ENCODE measurements at regions not wholly inside any gene's neighbourhood (a gene's known extent, or its start where the extent isn't known, plus 50 kb on each side); places are given as distances from the start of the nearest gene placed in this dataset.
A peak's percentile ranks its signal among the peaks of the same experiment; 100 is the strongest.

GRCh38 chr3:116770815-116771450 lies 61.4 kb downstream of the TUSC7 start (continued):
- no peak for TF ChIP-seq ZNF462 (CRISPR knock-in tag; IDR thresholded peaks at IDR 0.05)

DNA sequence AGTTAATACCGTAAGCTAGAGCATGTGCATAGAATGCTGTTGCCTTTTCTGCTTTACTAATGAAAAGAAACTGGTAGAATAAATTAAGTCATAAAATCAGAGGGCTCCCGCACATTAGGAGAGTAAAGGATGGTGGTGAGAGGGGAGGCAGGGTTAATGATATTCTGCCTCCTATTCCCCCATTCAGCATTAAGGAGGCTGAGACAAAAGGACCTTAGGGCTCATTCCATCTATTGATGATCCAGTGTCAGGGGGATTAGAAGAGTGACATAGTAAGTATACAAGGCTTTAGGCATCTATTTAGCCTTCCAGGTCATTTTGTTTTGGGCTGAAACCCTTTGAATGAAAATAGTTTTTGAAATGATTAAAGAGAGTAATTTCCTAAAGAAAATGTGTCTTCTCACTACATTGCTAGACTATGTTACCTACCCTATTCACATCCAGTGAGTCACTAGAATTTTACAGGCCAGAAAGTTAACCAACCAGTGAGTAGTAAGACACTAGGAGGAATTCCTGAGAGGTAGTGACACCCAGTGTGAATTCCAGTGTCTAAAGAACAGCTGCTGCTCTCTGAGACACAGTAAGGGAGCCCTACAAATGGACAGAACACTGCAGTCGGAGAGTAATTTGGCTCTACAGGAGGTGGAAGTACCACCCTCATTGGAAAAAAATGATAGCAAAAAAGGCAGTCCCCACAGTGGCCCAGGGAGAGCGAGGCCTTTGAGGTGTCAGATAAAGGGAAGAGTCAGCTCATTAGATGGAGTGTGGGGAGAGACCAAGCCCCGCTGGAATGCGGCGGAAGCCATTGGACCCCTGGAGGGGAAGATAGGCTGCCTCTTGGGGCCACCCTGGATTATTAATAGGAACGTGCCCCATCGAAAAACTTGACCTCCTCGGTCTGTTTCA lies 67.6 kb downstream of the TUSC7 start:
- DNase-seq (ENCODE audit: low spot score) (no peak), ATAC-seq (peak; percentile 39; the same call in 1 of the 3 replicates)
- no peak overlapping the region for H3K4me2 ChIP-seq
- no peaks in the 10 kb centered on the region for H3K36me3 Mint-ChIP-seq (ENCODE audit: low read depth)
- no peaks in the 10 kb centered on the region for H3F3A ChIP-seq (replicated peaks; ENCODE audit: low read depth)
- no peaks in the 10 kb centered on the region for H3K36me3 ChIP-seq (ENCODE audit: insufficient read depth)
- H3K79me2 ChIP-seq (replicated peaks; ENCODE audit: insufficient read depth): no peaks in the 10 kb centered on the region
- peak overlapping the region; percentile 79 for H2AFZ ChIP-seq
- H3K4me3 Mint-ChIP-seq: no peak overlapping the region
- H3K27me3 Mint-ChIP-seq (ENCODE audit: insufficient read depth, low read depth, poor library complexity): peaks cover 4% of the 10 kb centered on the region
- H3K4me1 ChIP-seq (ENCODE audit: insufficient read depth): peaks cover 9% of the 10 kb centered on the region; the same call in 1 of the 2 replicates
- peak overlapping the region; percentile 80; the same call in 1 of the 2 replicates for H3K27ac Mint-ChIP-seq
- no peaks in the 10 kb centered on the region for H4K20me1 ChIP-seq (replicated peaks; ENCODE audit: insufficient read depth)
- no peak overlapping the region; the same call in 1 of the 2 replicates for H3K27ac ChIP-seq (ENCODE audit: low read depth)
- H3K9me3 Mint-ChIP-seq: no peaks in the 10 kb centered on the region
- H3K4me3 ChIP-seq: no peak overlapping the region
- H3K9me2 ChIP-seq (ENCODE audit: insufficient read depth): no peaks in the 10 kb centered on the region
- H3K4me1 Mint-ChIP-seq: peaks cover 14% of the 10 kb centered on the region
- H3K27me3 ChIP-seq (ENCODE audit: insufficient read depth): no peaks in the 10 kb centered on the region
- TF ChIP-seq STAT1 (IDR thresholded peaks at IDR 0.05; ENCODE audit: unreplicated experiment): no peak
- TF ChIP-seq JUNB (IDR thresholded peaks at IDR 0.05; ENCODE audit: unreplicated experiment): no peak
- TF ChIP-seq CREB1 (CRISPR knock-in tag; IDR thresholded peaks at IDR 0.05; ENCODE audit: low read depth): no peak
- no peak for TF ChIP-seq POLR2AphosphoS5 (IDR thresholded peaks at IDR 0.05; ENCODE audit: low read depth)
- TF ChIP-seq, protein P1, sequence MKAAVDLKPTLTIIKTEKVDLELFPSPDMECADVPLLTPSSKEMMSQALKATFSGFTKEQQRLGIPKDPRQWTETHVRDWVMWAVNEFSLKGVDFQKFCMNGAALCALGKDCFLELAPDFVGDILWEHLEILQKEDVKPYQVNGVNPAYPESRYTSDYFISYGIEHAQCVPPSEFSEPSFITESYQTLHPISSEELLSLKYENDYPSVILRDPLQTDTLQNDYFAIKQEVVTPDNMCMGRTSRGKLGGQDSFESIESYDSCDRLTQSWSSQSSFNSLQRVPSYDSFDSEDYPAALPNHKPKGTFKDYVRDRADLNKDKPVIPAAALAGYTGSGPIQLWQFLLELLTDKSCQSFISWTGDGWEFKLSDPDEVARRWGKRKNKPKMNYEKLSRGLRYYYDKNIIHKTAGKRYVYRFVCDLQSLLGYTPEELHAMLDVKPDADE (IDR thresholded peaks at IDR 0.05): no peak
- no peak for TF ChIP-seq EZH2 (IDR thresholded peaks at IDR 0.05; ENCODE audit: low read depth, unreplicated experiment)
- TF ChIP-seq, protein P2, sequence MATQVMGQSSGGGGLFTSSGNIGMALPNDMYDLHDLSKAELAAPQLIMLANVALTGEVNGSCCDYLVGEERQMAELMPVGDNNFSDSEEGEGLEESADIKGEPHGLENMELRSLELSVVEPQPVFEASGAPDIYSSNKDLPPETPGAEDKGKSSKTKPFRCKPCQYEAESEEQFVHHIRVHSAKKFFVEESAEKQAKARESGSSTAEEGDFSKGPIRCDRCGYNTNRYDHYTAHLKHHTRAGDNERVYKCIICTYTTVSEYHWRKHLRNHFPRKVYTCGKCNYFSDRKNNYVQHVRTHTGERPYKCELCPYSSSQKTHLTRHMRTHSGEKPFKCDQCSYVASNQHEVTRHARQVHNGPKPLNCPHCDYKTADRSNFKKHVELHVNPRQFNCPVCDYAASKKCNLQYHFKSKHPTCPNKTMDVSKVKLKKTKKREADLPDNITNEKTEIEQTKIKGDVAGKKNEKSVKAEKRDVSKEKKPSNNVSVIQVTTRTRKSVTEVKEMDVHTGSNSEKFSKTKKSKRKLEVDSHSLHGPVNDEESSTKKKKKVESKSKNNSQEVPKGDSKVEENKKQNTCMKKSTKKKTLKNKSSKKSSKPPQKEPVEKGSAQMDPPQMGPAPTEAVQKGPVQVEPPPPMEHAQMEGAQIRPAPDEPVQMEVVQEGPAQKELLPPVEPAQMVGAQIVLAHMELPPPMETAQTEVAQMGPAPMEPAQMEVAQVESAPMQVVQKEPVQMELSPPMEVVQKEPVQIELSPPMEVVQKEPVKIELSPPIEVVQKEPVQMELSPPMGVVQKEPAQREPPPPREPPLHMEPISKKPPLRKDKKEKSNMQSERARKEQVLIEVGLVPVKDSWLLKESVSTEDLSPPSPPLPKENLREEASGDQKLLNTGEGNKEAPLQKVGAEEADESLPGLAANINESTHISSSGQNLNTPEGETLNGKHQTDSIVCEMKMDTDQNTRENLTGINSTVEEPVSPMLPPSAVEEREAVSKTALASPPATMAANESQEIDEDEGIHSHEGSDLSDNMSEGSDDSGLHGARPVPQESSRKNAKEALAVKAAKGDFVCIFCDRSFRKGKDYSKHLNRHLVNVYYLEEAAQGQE (IDR thresholded peaks at IDR 0.05; ENCODE audit: unreplicated experiment): no peak
- no peak for TF ChIP-seq EZH2phosphoT487 (IDR thresholded peaks at IDR 0.05; ENCODE audit: unreplicated experiment)
- TF ChIP-seq NANOG (IDR thresholded peaks at IDR 0.05; ENCODE audit: borderline replicate concordance): no peak
- no peak for TF ChIP-seq ZNF114 (CRISPR knock-in tag; IDR thresholded peaks at IDR 0.05)

All from GM23338 (cell line).